GM10847 (cell line): ENCODE measurements at regions not wholly inside any gene's neighbourhood (a gene's known extent, or its start where the extent isn't known, plus 50 kb on each side); places are given as distances from the start of the nearest gene placed in this dataset.

ENCODE experiments used
- POLR2A ChIP-seq: IDR thresholded peaks from 2 replicates; pipeline ENCODE4 v1.6.1; 2011; ENCODE audit not compliant: insufficient read length; ENCODE audit errors: extremely low read depth

GRCh38 chr12:3976351-3976938 lies 103.2 kb upstream of the PARP11 start:
- no peak for TF ChIP-seq POLR2A

GRCh38 chr12:3975652-3976051 lies 102.5 kb upstream of the PARP11 start:
- no peak for TF ChIP-seq POLR2A

- TF ChIP-seq POLR2A, result no peak
Measured at GRCh38 chr12:3974883-3975282, 101.7 kb upstream of the PARP11 start.

- no peak for TF ChIP-seq POLR2A
Measured at GRCh38 chr12:3973973-3974644, 100.9 kb upstream of the PARP11 start.

- no peak for TF ChIP-seq POLR2A
Measured at GRCh38 chr12:3973269-3973884, 100.2 kb upstream of the PARP11 start.

GRCh38 chr12:3972576-3972975 lies 99.4 kb upstream of the PARP11 start:
- TF ChIP-seq POLR2A, result no peak

- TF ChIP-seq POLR2A, result no peak
Measured at GRCh38 chr12:3968523-3968922, 95.3 kb upstream of the PARP11 start.

- no peak for TF ChIP-seq POLR2A
Measured at GRCh38 chr12:3967556-3968160, 94.5 kb upstream of the PARP11 start.

- no peak for TF ChIP-seq POLR2A
Measured at GRCh38 chr12:3966376-3966775, 93.2 kb upstream of the PARP11 start.

- no peak for TF ChIP-seq POLR2A
Measured at GRCh38 chr12:3965046-3965445, 91.8 kb upstream of the PARP11 start.

- no peak for TF ChIP-seq POLR2A
Measured at GRCh38 chr12:3964439-3964838, 91.2 kb upstream of the PARP11 start.

- TF ChIP-seq POLR2A, result no peak
Measured at GRCh38 chr12:3962631-3963483, 89.7 kb upstream of the PARP11 start.

- no peak for TF ChIP-seq POLR2A
Measured at GRCh38 chr12:3961591-3961990, 88.4 kb upstream of the PARP11 start.

GRCh38 chr12:3959799-3960560 lies 86.8 kb upstream of the PARP11 start:
- no peak for TF ChIP-seq POLR2A

- no peak for TF ChIP-seq POLR2A
Measured at GRCh38 chr12:3958534-3958933, 85.3 kb upstream of the PARP11 start.
